ENCODE measurements at regions not wholly inside any gene's neighbourhood (a gene's known extent, or its start where the extent isn't known, plus 50 kb on each side); places are given as distances from the start of the nearest gene placed in this dataset.

GRCh38 chr18:45512363-45512953, 102.8 kb upstream of the SLC14A2 start:
- H4K20me1 ChIP-seq (ENCODE audit: control insufficient read depth, extremely low read depth, insufficient read depth, low read length) = no peaks in the 10 kb centered on the region
- peaks cover 8% of the 10 kb centered on the region for H3K27me3 ChIP-seq (ENCODE audit: control insufficient read depth, extremely low read depth, insufficient read depth, low read length)
- dilution Hi-C loops (cut with MboI; ENCODE audit: extremely low pct_ligation_motif_present, low sequenced_read_pairs) = no loop called here

GRCh38 chr18:45517181-45517741, 98.0 kb upstream of the SLC14A2 start:
- dilution Hi-C loops (cut with MboI; ENCODE audit: extremely low pct_ligation_motif_present, low sequenced_read_pairs) = no loop called here
- TF ChIP-seq CTCF (optimal IDR thresholded peaks at IDR 0.05 in 1 of 3, IDR thresholded peaks at IDR 0.05 in 1 of 3, conservative IDR thresholded peaks at IDR 0.05 in 1 of 3; ENCODE audit: extremely low read depth in 1 of 3, insufficient read depth in 2 of 3, low read length in 3 of 3) (no peak), EZH2 (IDR thresholded peaks at IDR 0.05; ENCODE audit: low read length) (no peak)
- H3K4me1 ChIP-seq (ENCODE audit: control insufficient read depth, extremely low read depth, insufficient read depth, low read length) = peaks cover 5% of the 10 kb centered on the region
- no peaks in the 10 kb centered on the region for H3K9me1 ChIP-seq (ENCODE audit: control insufficient read depth, extremely low read depth, insufficient read depth, low read length)
- DNase-seq (ENCODE audit: low read depth, low spot score) (no peak), FAIRE-seq (no peak)
- no peak overlapping the region for H3K4me2 ChIP-seq (ENCODE audit: control insufficient read depth, extremely low read depth, insufficient read depth, low read depth, low read length)
- no peak overlapping the region for H3K9ac ChIP-seq (ENCODE audit: control insufficient read depth, extremely low read depth, insufficient read depth, low read length)
- no peaks in the 10 kb centered on the region for H3K79me2 ChIP-seq (ENCODE audit: control insufficient read depth, insufficient read depth, low read length)
- H3K4me3 ChIP-seq (ENCODE audit: control insufficient read depth in 2 of 3, extremely low read depth in 1 of 3, insufficient read depth in 2 of 3, low read depth in 1 of 3, low read length in 3 of 3) = no peak overlapping the region
- H3K9me3 ChIP-seq (ENCODE audit: control insufficient read depth, low read depth, low read length) = no peaks in the 10 kb centered on the region
- no peak overlapping the region for H2AFZ ChIP-seq (ENCODE audit: control insufficient read depth, low read length)
- H3K36me3 ChIP-seq (ENCODE audit: control insufficient read depth in 2 of 2, extremely low read depth in 1 of 2, insufficient read depth in 2 of 2, low read length in 2 of 2) = no peaks in the 10 kb centered on the region
- no peaks in the 10 kb centered on the region for H3K27me3 ChIP-seq (ENCODE audit: control insufficient read depth, extremely low read depth, insufficient read depth, low read length)
- no peak overlapping the region for H3K27ac ChIP-seq (ENCODE audit: control insufficient read depth, insufficient read depth, low read length)
- no peaks in the 10 kb centered on the region for H4K20me1 ChIP-seq (ENCODE audit: control insufficient read depth, extremely low read depth, insufficient read depth, low read length)

More at GRCh38 chr18:45512363-45512953, 102.8 kb upstream of the SLC14A2 start:
- no peak overlapping the region for H3K4me3 ChIP-seq (ENCODE audit: control insufficient read depth in 2 of 3, extremely low read depth in 1 of 3, insufficient read depth in 2 of 3, low read depth in 1 of 3, low read length in 3 of 3)
- TF ChIP-seq EZH2 (IDR thresholded peaks at IDR 0.05; ENCODE audit: low read length) (no peak), CTCF (optimal IDR thresholded peaks at IDR 0.05 in 1 of 3, IDR thresholded peaks at IDR 0.05 in 1 of 3, conservative IDR thresholded peaks at IDR 0.05 in 1 of 3; ENCODE audit: extremely low read depth in 1 of 3, insufficient read depth in 2 of 3, low read length in 3 of 3) (no peak)
- no peaks in the 10 kb centered on the region for H3K9me1 ChIP-seq (ENCODE audit: control insufficient read depth, extremely low read depth, insufficient read depth, low read length)
- no peak overlapping the region for H3K9ac ChIP-seq (ENCODE audit: control insufficient read depth, extremely low read depth, insufficient read depth, low read length)
- H3K9me3 ChIP-seq (ENCODE audit: control insufficient read depth, low read depth, low read length) = no peaks in the 10 kb centered on the region
- H3K4me2 ChIP-seq (ENCODE audit: control insufficient read depth, extremely low read depth, insufficient read depth, low read depth, low read length) = no peak overlapping the region
- H3K36me3 ChIP-seq (ENCODE audit: control insufficient read depth in 2 of 2, extremely low read depth in 1 of 2, insufficient read depth in 2 of 2, low read length in 2 of 2) = no peaks in the 10 kb centered on the region
- DNase-seq (ENCODE audit: low read depth, low spot score) (no peak), FAIRE-seq (no peak)
- no peaks in the 10 kb centered on the region for H3K4me1 ChIP-seq (ENCODE audit: control insufficient read depth, extremely low read depth, insufficient read depth, low read length)
- no peaks in the 10 kb centered on the region for H3K79me2 ChIP-seq (ENCODE audit: control insufficient read depth, insufficient read depth, low read length)
- H2AFZ ChIP-seq (ENCODE audit: control insufficient read depth, low read length) = no peak overlapping the region
- H3K27ac ChIP-seq (ENCODE audit: control insufficient read depth, insufficient read depth, low read length) = no peak overlapping the region
